Neural progenitor cell (in vitro differentiated cells): ENCODE measurements at regions not wholly inside any gene's neighbourhood (a gene's known extent, or its start where the extent isn't known, plus 50 kb on each side); places are given as distances from the start of the nearest gene placed in this dataset.

Source experiments
- DNase-seq: peaks from one replicate; pipeline ENCODE4 v3.0.0-alpha.2; 2016; ENCODE audit warnings: low spot score
- H2AFZ ChIP-seq: fragments of 200-600 bp; sonication (generic); replicated peaks from 2 replicates; pipeline ENCODE4 v1.6.1; 2016; ENCODE audit warnings: antibody characterized with exemption
- H3F3A ChIP-seq: fragments of 200-600 bp; sonication (generic); 2 replicates; pipeline ENCODE4 v1.6.1; 2016; ENCODE audit warnings: antibody characterized with exemption, low read depth
- H3K27ac ChIP-seq: fragments of 200-600 bp; sonication (generic); 2 replicates; pipeline ENCODE4 v1.5.1; 2016; ENCODE audit warnings: mild to moderate bottlenecking
- H3K27me3 ChIP-seq: fragments of 200-600 bp; sonication (generic); 2 replicates; pipeline ENCODE4 v1.6.1; 2016; ENCODE audit warnings: mild to moderate bottlenecking, moderate library complexity
- H3K36me3 ChIP-seq: fragments of 200-600 bp; sonication (generic); 2 replicates; pipeline ENCODE4 v1.5.1; 2016
- H3K4me1 ChIP-seq: fragments of 200-600 bp; sonication (generic); 2 replicates; pipeline ENCODE4 v1.6.1; 2016; ENCODE audit warnings: mixed run types
- H3K4me2 ChIP-seq: fragments of 200-600 bp; sonication (generic); 2 replicates; pipeline ENCODE4 v1.6.1; 2016
- H3K4me3 ChIP-seq: fragments of 200-600 bp; sonication (generic); 2 replicates; pipeline ENCODE4 v1.5.1; 2016
- H3K79me2 ChIP-seq: fragments of 200-600 bp; sonication (generic); 2 replicates; pipeline ENCODE4 v1.6.1; 2016; ENCODE audit warnings: low read depth
- H3K9ac ChIP-seq: fragments of 200-600 bp; sonication (generic); 2 replicates; pipeline ENCODE4 v1.6.1; 2016
- H3K9me3 ChIP-seq: fragments of 200-600 bp; sonication (generic); 2 replicates; pipeline ENCODE4 v1.5.1; 2016; ENCODE audit warnings: low read depth
- H4K20me1 ChIP-seq: fragments of 200-600 bp; sonication (generic); 2 replicates; pipeline ENCODE4 v1.6.1; 2016; ENCODE audit warnings: low read depth
- H3K27ac Mint-ChIP-seq: 3 replicates; pipeline ENCODE4 v1.8.0; 2021; ENCODE audit warnings: mixed read lengths
- H3K27me3 Mint-ChIP-seq: 2 replicates; pipeline ENCODE4 v1.8.0; 2022; ENCODE audit warnings: low read depth, mild to moderate bottlenecking, inconsistent platforms, moderate library complexity, mixed read lengths; ENCODE audit not compliant: insufficient read depth
- H3K36me3 Mint-ChIP-seq: 3 replicates; pipeline ENCODE4 v1.8.0; 2021; ENCODE audit warnings: mixed read lengths
- H3K4me1 Mint-ChIP-seq: 3 replicates; pipeline ENCODE4 v1.8.0; 2021; ENCODE audit warnings: mixed read lengths
- H3K4me3 Mint-ChIP-seq: 3 replicates; pipeline ENCODE4 v1.8.0; 2021; ENCODE audit warnings: mild to moderate bottlenecking, moderate library complexity, mixed read lengths
- H3K9me3 Mint-ChIP-seq: 3 replicates; pipeline ENCODE4 v1.8.0; 2020; ENCODE audit warnings: mixed read lengths
- EZH2 ChIP-seq: fragments of 200-600 bp; sonication (generic); IDR thresholded peaks from 2 replicates; pipeline ENCODE4 v1.6.1; 2017; ENCODE audit warnings: antibody characterized with exemption, mild to moderate bottlenecking, moderate library complexity
- EZH2phosphoT487 ChIP-seq: fragments of 200-600 bp; sonication (generic); IDR thresholded peaks from 2 replicates; pipeline ENCODE4 v1.6.1; 2017; ENCODE audit warnings: antibody characterized with exemption
- TF ChIP-seq, protein P1 (sequence below): fragments of 200-600 bp; sonication (generic); IDR thresholded peaks from 2 replicates; pipeline ENCODE4 v1.5.1; 2017; ENCODE audit warnings: antibody characterized with exemption, mild to moderate bottlenecking

GRCh38 chr12:23434154-23434553 lies 515.3 kb downstream of the SOX5 start:
- Histone ChIP-seq H3K4me1 (no peaks in the 10 kb centered on the region), H4K20me1 (no peaks in the 10 kb centered on the region), H3K9me3 (no peaks in the 10 kb centered on the region), H2AFZ (no peak overlapping the region), H3K27me3 (no peaks in the 10 kb centered on the region), H3K4me3 (no peak overlapping the region), H3K79me2 (no peaks in the 10 kb centered on the region), H3K27ac (no peak overlapping the region), H3F3A (no peaks in the 10 kb centered on the region), H3K36me3 (no peaks in the 10 kb centered on the region), H3K4me2 (no peak overlapping the region), H3K9ac (no peak overlapping the region)
- H3K9me3 Mint-ChIP-seq: peaks cover 5% of the 10 kb centered on the region
- H3K4me3 Mint-ChIP-seq: no peak overlapping the region
- no peaks in the 10 kb centered on the region for H3K27me3 Mint-ChIP-seq
- TF ChIP-seq EZH2: no peak
- no peak for TF ChIP-seq EZH2phosphoT487
- TF ChIP-seq, protein P1, sequence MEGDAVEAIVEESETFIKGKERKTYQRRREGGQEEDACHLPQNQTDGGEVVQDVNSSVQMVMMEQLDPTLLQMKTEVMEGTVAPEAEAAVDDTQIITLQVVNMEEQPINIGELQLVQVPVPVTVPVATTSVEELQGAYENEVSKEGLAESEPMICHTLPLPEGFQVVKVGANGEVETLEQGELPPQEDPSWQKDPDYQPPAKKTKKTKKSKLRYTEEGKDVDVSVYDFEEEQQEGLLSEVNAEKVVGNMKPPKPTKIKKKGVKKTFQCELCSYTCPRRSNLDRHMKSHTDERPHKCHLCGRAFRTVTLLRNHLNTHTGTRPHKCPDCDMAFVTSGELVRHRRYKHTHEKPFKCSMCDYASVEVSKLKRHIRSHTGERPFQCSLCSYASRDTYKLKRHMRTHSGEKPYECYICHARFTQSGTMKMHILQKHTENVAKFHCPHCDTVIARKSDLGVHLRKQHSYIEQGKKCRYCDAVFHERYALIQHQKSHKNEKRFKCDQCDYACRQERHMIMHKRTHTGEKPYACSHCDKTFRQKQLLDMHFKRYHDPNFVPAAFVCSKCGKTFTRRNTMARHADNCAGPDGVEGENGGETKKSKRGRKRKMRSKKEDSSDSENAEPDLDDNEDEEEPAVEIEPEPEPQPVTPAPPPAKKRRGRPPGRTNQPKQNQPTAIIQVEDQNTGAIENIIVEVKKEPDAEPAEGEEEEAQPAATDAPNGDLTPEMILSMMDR: no peak
- no peaks in the 10 kb centered on the region for H3K4me1 Mint-ChIP-seq
- no peaks in the 10 kb centered on the region for H3K36me3 Mint-ChIP-seq
- DNase-seq: no peak
- no peak overlapping the region for H3K27ac Mint-ChIP-seq

DNA sequence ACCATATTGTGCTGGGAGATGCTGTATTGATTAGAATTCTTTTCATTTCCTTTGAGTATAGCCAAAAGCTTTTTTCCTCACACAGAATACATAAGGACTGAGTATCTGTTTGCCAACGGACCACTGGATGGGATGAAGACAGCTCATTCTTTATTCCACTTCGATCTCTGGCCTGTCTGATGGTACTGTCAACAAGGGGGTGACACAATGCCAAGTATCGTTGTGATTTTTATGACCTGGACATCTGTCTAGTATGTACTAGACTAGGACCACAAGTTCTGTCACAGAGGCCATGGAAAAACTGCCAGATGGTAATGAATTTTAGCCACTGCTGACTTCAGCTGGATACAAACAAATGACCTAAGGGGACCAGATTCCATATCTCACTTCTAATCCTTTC lies 502.7 kb downstream of the SOX5 start:
- H3K9me3 ChIP-seq: no peaks in the 10 kb centered on the region
- no peak for DNase-seq
- Mint-ChIP-seq H3K36me3 (no peaks in the 10 kb centered on the region), H3K27me3 (no peaks in the 10 kb centered on the region), H3K4me3 (no peak overlapping the region), H3K9me3 (no peaks in the 10 kb centered on the region), H3K27ac (no peak overlapping the region), H3K4me1 (no peaks in the 10 kb centered on the region)
- H3K9ac ChIP-seq: no peak overlapping the region
- no peak overlapping the region for H2AFZ ChIP-seq
- no peak overlapping the region for H3K4me2 ChIP-seq
- TF ChIP-seq EZH2phosphoT487 (no peak), EZH2 (no peak)
- TF ChIP-seq, protein P1: no peak
- H3K27me3 ChIP-seq: no peaks in the 10 kb centered on the region
- no peaks in the 10 kb centered on the region for H4K20me1 ChIP-seq
- H3K36me3 ChIP-seq: no peaks in the 10 kb centered on the region
- H3K79me2 ChIP-seq: no peaks in the 10 kb centered on the region
- H3F3A ChIP-seq: no peaks in the 10 kb centered on the region
- H3K4me3 ChIP-seq: no peak overlapping the region
- H3K27ac ChIP-seq: no peak overlapping the region
- H3K4me1 ChIP-seq: no peaks in the 10 kb centered on the region

DNA sequence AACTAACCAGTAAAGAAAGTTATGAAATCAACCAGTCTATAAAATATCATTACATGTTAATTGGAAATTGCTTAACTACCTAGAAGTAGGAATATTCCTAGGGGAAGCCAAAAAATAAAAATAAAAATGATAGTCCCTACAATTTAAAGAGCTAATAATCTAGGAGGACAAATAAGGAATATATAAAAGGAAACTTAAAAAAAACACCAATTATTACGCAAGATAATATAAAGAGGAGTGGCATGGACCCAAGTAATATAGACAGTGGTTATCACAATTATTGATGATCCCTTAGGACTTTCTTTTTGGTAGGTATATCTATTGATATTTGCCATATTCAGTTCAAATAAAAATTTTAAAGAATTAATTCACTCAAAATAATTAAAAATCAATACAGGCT lies 498.7 kb downstream of the SOX5 start:
- H3K4me3 ChIP-seq: no peak overlapping the region
- H4K20me1 ChIP-seq: no peaks in the 10 kb centered on the region
- H3K9me3 ChIP-seq: no peaks in the 10 kb centered on the region
- TF ChIP-seq EZH2phosphoT487 (no peak), EZH2 (no peak)
- TF ChIP-seq, protein P1: no peak
- no peak overlapping the region for H3K9ac ChIP-seq
- H3K27ac ChIP-seq: no peak overlapping the region
- no peak for DNase-seq
- no peak overlapping the region for H2AFZ ChIP-seq
- Mint-ChIP-seq H3K27ac (no peak overlapping the region), H3K9me3 (no peaks in the 10 kb centered on the region), H3K4me1 (no peaks in the 10 kb centered on the region), H3K4me3 (no peak overlapping the region), H3K36me3 (no peaks in the 10 kb centered on the region), H3K27me3 (no peaks in the 10 kb centered on the region)
- no peaks in the 10 kb centered on the region for H3K27me3 ChIP-seq
- no peak overlapping the region for H3K4me2 ChIP-seq
- no peaks in the 10 kb centered on the region for H3K4me1 ChIP-seq
- H3F3A ChIP-seq: no peaks in the 10 kb centered on the region
- no peaks in the 10 kb centered on the region for H3K79me2 ChIP-seq
- no peaks in the 10 kb centered on the region for H3K36me3 ChIP-seq

DNA sequence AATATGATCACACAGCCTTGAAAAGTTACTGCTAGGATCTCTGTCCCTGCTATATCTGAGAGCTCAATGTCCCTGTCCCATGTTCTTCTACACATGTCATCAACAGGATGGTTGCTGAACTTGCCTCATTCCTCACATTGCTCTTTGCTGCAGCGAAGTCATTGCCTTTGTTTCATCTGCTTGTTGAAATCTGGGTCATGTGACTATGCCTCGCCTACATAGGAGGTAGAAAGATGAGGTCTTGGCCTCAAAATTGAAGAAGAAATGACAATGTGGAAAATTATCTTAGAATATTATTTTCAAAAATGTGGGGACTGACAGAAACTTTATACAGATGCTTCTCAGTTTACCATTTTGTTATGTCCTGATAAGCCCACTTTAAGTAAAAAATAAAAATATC lies 494.2 kb downstream of the SOX5 start:
- no peaks in the 10 kb centered on the region for H3K27me3 Mint-ChIP-seq

More for the DNA sequence above, 494.2 kb downstream of the SOX5 start:
- DNase-seq: no peak
- Histone ChIP-seq H3K4me1 (no peaks in the 10 kb centered on the region), H3K9me3 (no peaks in the 10 kb centered on the region), H3K27ac (no peak overlapping the region), H4K20me1 (no peaks in the 10 kb centered on the region), H3K9ac (no peak overlapping the region), H3K4me3 (no peak overlapping the region), H3K79me2 (no peaks in the 10 kb centered on the region), H3F3A (no peaks in the 10 kb centered on the region), H2AFZ (no peak overlapping the region), H3K27me3 (no peaks in the 10 kb centered on the region), H3K36me3 (no peaks in the 10 kb centered on the region), H3K4me2 (no peak overlapping the region)
- Mint-ChIP-seq H3K9me3 (no peaks in the 10 kb centered on the region), H3K4me1 (no peaks in the 10 kb centered on the region), H3K27ac (no peak overlapping the region), H3K36me3 (no peaks in the 10 kb centered on the region), H3K4me3 (no peak overlapping the region)
- TF ChIP-seq EZH2: no peak
- TF ChIP-seq EZH2phosphoT487: no peak
- TF ChIP-seq, protein P1: no peak
